Liver (tissue), 7 donors: ENCODE measurements at regions not wholly inside any gene's neighbourhood (a gene's known extent, or its start where the extent isn't known, plus 50 kb on each side); places are given as distances from the start of the nearest gene placed in this dataset.

Experiments used
- DNase-seq: peaks from one replicate; pipeline ENCODE4 v3.0.0-alpha.2; 2017; ENCODE audit warnings: low spot score
- H3K27ac ChIP-seq, 2 donors: one replicate each; pipeline ENCODE4 v1.7.0; 2013; ENCODE audit warnings: inconsistent platforms in 2 of 2, low read length in 2 of 2, control low read depth in 1 of 2, low read depth in 1 of 2, mild to moderate bottlenecking in 1 of 2
- H3K27me3 ChIP-seq, 4 donors: one replicate each; pipeline versions ENCODE4 v1.6.1 to v1.7.0; 2013; ENCODE audit warnings: low read length in 3 of 4, inconsistent platforms in 1 of 4, mild to moderate bottlenecking in 1 of 4, moderate library complexity in 1 of 4; ENCODE audit not compliant: control insufficient read depth in 4 of 4, insufficient read depth in 4 of 4
- H3K36me3 ChIP-seq, 4 donors: one replicate each; pipeline versions ENCODE4 v1.6.1 to v1.7.0; 2013; ENCODE audit warnings: low read length in 3 of 4, mild to moderate bottlenecking in 3 of 4, low read depth in 1 of 4, moderate library complexity in 1 of 4; ENCODE audit not compliant: control insufficient read depth in 4 of 4, insufficient read depth in 3 of 4
- H3K4me1 ChIP-seq, 4 donors: one replicate each; pipeline versions ENCODE4 v1.6.1 to v1.7.0; 2013; ENCODE audit warnings: low read length in 3 of 4, mild to moderate bottlenecking in 3 of 4, moderate library complexity in 1 of 4; ENCODE audit not compliant: control insufficient read depth in 4 of 4, insufficient read depth in 4 of 4
- H3K4me3 ChIP-seq, 3 donors: one replicate each; pipeline versions ENCODE4 v1.6.1 to v1.7.0; 2013; ENCODE audit warnings: low read length in 3 of 3, control low read depth in 1 of 3, low read depth in 1 of 3, mild to moderate bottlenecking in 1 of 3
- H3K9ac ChIP-seq, 2 donors: one replicate each; pipeline ENCODE4 v1.7.0; 2013; ENCODE audit warnings: low read length in 2 of 2, mild to moderate bottlenecking in 2 of 2, moderate library complexity in 2 of 2, control low read depth in 1 of 2, low read depth in 1 of 2
- H3K9me3 ChIP-seq, 4 donors: one replicate each; pipeline versions ENCODE4 v1.6.1 to v1.7.0; 2013; ENCODE audit warnings: low read length in 3 of 4; ENCODE audit not compliant: control insufficient read depth in 4 of 4
- EGR1 ChIP-seq, 2 donors: IDR thresholded peaks; 2 replicates each; pipeline ENCODE4 v1.6.1; 2016 to 2018; ENCODE audit warnings: antibody characterized with exemption in 2 of 2, low read depth in 2 of 2
- FOXA2 ChIP-seq: IDR thresholded peaks from 2 replicates; pipeline ENCODE4 v1.6.1; 2016; ENCODE audit warnings: antibody characterized with exemption
- GABPA ChIP-seq, 2 donors: IDR thresholded peaks in 1 of 2; conservative IDR thresholded peaks in 1 of 2; 2 replicates each; pipeline ENCODE4 v1.6.1; 2016; ENCODE audit warnings: antibody characterized with exemption in 2 of 2, mild to moderate bottlenecking in 1 of 2, moderate library complexity in 1 of 2
- HNF4A ChIP-seq, 2 donors: conservative IDR thresholded peaks; 2 replicates each; pipeline ENCODE4 v1.6.1; 2016; ENCODE audit warnings: antibody characterized with exemption in 2 of 2, mild to moderate bottlenecking in 2 of 2
- HNF4G ChIP-seq: IDR thresholded peaks from 2 replicates; pipeline ENCODE4 v1.6.1; 2016; ENCODE audit warnings: antibody characterized with exemption
- JUND ChIP-seq, 2 donors: IDR thresholded peaks; 2 replicates each; pipeline ENCODE4 v1.6.1; 2016; ENCODE audit warnings: antibody characterized with exemption in 2 of 2
- MAX ChIP-seq: IDR thresholded peaks from 2 replicates; pipeline ENCODE4 v1.6.1; 2016; ENCODE audit warnings: antibody characterized with exemption
- NR2F2 ChIP-seq: IDR thresholded peaks from 2 replicates; pipeline ENCODE4 v1.6.1; 2016; ENCODE audit warnings: antibody characterized with exemption
- RAD21 ChIP-seq, 2 donors: IDR thresholded peaks; 2 replicates each; pipeline ENCODE4 v1.6.1; 2016; ENCODE audit warnings: antibody characterized with exemption in 2 of 2, mild to moderate bottlenecking in 2 of 2
- RXRA ChIP-seq, 2 donors: IDR thresholded peaks; 2 replicates each; pipeline ENCODE4 v1.6.1; 2017 to 2018; ENCODE audit warnings: antibody characterized with exemption in 2 of 2, mild to moderate bottlenecking in 1 of 2
- SP1 ChIP-seq: IDR thresholded peaks from 2 replicates; pipeline ENCODE4 v1.6.1; 2018; ENCODE audit warnings: antibody characterized with exemption, mild to moderate bottlenecking
- ZBTB33 ChIP-seq: IDR thresholded peaks from 2 replicates; pipeline ENCODE4 v1.6.1; 2016; ENCODE audit warnings: antibody characterized with exemption
- WGBS: extraction: QIAGEN DNeasy Blood & Tissue Kit; methylation state at CpG from one replicate; pipeline ENCODE4 v1.1.7; 2013; 5-methylcytosine and 5-hydroxymethylcytosine counted together
- TF ChIP-seq, protein P1 (sequence below): IDR thresholded peaks from 2 replicates; pipeline ENCODE4 v1.6.1; 2016; ENCODE audit warnings: antibody characterized with exemption, mild to moderate bottlenecking
- TF ChIP-seq, protein P2 (sequence below): IDR thresholded peaks from 2 replicates; pipeline ENCODE4 v1.6.1; 2016; ENCODE audit warnings: antibody characterized with exemption
- donor health status: healthy.
- donor health status: healthy.
- donor health status: healthy.
- donor health status: healthy.

DNA sequence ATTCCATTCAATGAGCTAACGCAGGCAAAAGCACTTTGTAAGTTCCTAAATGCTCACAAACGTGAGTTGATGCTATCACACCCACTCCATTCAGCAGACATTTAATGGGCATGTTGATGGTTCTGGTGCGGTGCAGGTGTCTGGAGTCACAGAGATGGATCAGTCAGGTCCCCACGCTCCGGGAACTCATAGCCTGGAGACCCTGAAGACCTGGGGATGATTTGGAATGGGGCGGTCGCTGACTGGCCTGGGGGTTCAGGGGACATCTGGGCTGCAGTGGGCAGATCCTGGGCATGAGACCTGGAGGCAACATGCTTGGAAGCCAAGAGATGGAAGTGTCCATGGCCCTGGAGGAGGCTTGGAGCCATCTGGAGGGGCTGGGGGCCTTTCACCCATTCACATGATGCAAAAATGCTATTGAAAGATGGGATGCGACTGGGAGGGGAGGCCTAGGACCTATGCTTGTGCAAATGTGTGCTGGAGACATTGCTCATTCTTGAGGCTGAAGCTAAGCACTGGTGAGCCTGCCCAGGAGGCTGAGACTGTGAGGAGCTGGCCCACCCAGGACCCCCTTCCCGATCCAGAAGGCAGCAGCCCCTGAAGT, 522.6 kb downstream of the GLRX3 start:
- Histone ChIP-seq H3K27ac (no peak overlapping the region), H3K9me3 (no peaks in the 10 kb centered on the region), H3K9ac (no peak overlapping the region), H3K36me3 (no peaks in the 10 kb centered on the region), H3K27me3 (peaks cover 0 to 2% (median 0%) of the 10 kb centered on the region in 4 donors), H3K4me3 (no peak overlapping the region), H3K4me1 (no peaks in the 10 kb centered on the region)
- WGBS = 79% methylated on average over 9 of the region's 9 CpGs
- no peak for TF ChIP-seq NR2F2
- TF ChIP-seq, protein P1, sequence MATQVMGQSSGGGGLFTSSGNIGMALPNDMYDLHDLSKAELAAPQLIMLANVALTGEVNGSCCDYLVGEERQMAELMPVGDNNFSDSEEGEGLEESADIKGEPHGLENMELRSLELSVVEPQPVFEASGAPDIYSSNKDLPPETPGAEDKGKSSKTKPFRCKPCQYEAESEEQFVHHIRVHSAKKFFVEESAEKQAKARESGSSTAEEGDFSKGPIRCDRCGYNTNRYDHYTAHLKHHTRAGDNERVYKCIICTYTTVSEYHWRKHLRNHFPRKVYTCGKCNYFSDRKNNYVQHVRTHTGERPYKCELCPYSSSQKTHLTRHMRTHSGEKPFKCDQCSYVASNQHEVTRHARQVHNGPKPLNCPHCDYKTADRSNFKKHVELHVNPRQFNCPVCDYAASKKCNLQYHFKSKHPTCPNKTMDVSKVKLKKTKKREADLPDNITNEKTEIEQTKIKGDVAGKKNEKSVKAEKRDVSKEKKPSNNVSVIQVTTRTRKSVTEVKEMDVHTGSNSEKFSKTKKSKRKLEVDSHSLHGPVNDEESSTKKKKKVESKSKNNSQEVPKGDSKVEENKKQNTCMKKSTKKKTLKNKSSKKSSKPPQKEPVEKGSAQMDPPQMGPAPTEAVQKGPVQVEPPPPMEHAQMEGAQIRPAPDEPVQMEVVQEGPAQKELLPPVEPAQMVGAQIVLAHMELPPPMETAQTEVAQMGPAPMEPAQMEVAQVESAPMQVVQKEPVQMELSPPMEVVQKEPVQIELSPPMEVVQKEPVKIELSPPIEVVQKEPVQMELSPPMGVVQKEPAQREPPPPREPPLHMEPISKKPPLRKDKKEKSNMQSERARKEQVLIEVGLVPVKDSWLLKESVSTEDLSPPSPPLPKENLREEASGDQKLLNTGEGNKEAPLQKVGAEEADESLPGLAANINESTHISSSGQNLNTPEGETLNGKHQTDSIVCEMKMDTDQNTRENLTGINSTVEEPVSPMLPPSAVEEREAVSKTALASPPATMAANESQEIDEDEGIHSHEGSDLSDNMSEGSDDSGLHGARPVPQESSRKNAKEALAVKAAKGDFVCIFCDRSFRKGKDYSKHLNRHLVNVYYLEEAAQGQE = no peak
- no peak for TF ChIP-seq FOXA2
- TF ChIP-seq MAX = no peak
- DNase-seq = no peak

GRCh38 chr10:130659528-130659927, 523.3 kb downstream of the GLRX3 start:
- DNase-seq = no peak
- no peak overlapping the region for H3K4me3 ChIP-seq
- no peaks in the 10 kb centered on the region for H3K36me3 ChIP-seq
- H3K4me1 ChIP-seq = no peaks in the 10 kb centered on the region
- WGBS = 80% methylated on average over 10 of the region's 10 CpGs
- TF ChIP-seq RAD21 (IDR thresholded peaks at IDR 0.05) (no peak), NR2F2 (no peak), GABPA (IDR thresholded peaks at IDR 0.05 in 1 of 2, conservative IDR thresholded peaks at IDR 0.05 in 1 of 2) (no peak), JUND (IDR thresholded peaks at IDR 0.05) (no peak), ZBTB33 (no peak), RXRA (IDR thresholded peaks at IDR 0.05) (no peak)
- TF ChIP-seq, protein P2, sequence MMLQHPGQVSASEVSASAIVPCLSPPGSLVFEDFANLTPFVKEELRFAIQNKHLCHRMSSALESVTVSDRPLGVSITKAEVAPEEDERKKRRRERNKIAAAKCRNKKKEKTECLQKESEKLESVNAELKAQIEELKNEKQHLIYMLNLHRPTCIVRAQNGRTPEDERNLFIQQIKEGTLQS = no peak
- H3K27me3 ChIP-seq = peaks cover 0 to 2% (median 0%) of the 10 kb centered on the region in 4 donors
- no peak overlapping the region for H3K9ac ChIP-seq
- no peak overlapping the region for H3K27ac ChIP-seq
- H3K9me3 ChIP-seq = no peaks in the 10 kb centered on the region

GRCh38 chr10:130660266-130660665, 524.1 kb downstream of the GLRX3 start:
- no peaks in the 10 kb centered on the region for H3K36me3 ChIP-seq
- TF ChIP-seq RXRA (IDR thresholded peaks at IDR 0.05) = no peak
- TF ChIP-seq HNF4A (conservative IDR thresholded peaks at IDR 0.05) = no peak
- no peak for TF ChIP-seq NR2F2
- TF ChIP-seq HNF4G = no peak
- TF ChIP-seq GABPA (IDR thresholded peaks at IDR 0.05 in 1 of 2, conservative IDR thresholded peaks at IDR 0.05 in 1 of 2) = no peak
- TF ChIP-seq EGR1 (IDR thresholded peaks at IDR 0.05; ENCODE audit: low read depth in 2 of 2) = no peak
- no peak for TF ChIP-seq SP1
- TF ChIP-seq JUND (IDR thresholded peaks at IDR 0.05) = no peak
- peaks cover 0 to 2% (median 0%) of the 10 kb centered on the region in 4 donors for H3K27me3 ChIP-seq
- H3K9ac ChIP-seq = no peak overlapping the region
- WGBS = 70% methylated on average over 3 of the region's 3 CpGs
- no peak for DNase-seq
- no peaks in the 10 kb centered on the region for H3K9me3 ChIP-seq
- no peaks in the 10 kb centered on the region for H3K4me1 ChIP-seq
- no peak overlapping the region for H3K27ac ChIP-seq
- H3K4me3 ChIP-seq = no peak overlapping the region
